ENCODE measurements at regions not wholly inside any gene's neighbourhood (a gene's known extent, or its start where the extent isn't known, plus 50 kb on each side); places are given as distances from the start of the nearest gene placed in this dataset.

GRCh38 chr5:96597438-96598020 lies 64.6 kb upstream of the CAST start:
- WGBS, 2 donors, result 72 to 77% methylated on average over 4 of the region's 4 CpGs
- Histone ChIP-seq H3K27me3 (no peaks in the 10 kb centered on the region), H3K27ac (no peak overlapping the region), H3K4me1 (no peaks in the 10 kb centered on the region), H3K4me3 (no peak overlapping the region), H3K36me3 (no peaks in the 10 kb centered on the region), H3K9me3 (no peaks in the 10 kb centered on the region)
- TF ChIP-seq POLR2AphosphoS5 (IDR thresholded peaks at IDR 0.05) (no peak), POLR2A (IDR thresholded peaks at IDR 0.05) (no peak), EP300 (IDR thresholded peaks at IDR 0.05) (no peak), CTCF (IDR thresholded peaks at IDR 0.05) (no peak)
- intact Hi-C loops (cut with DNase I), result no loop called here
- no peak for DNase-seq

GRCh38 chr5:96601200-96601599 lies 61.0 kb upstream of the CAST start:
- Histone ChIP-seq H3K36me3 (no peaks in the 10 kb centered on the region), H3K27me3 (no peaks in the 10 kb centered on the region), H3K4me3 (no peak overlapping the region), H3K9me3 (no peaks in the 10 kb centered on the region), H3K4me1 (no peaks in the 10 kb centered on the region), H3K27ac (no peak overlapping the region)
- WGBS, 2 donors, result 65% methylated on average over 5 of the region's 5 CpGs
- no peak for DNase-seq
- TF ChIP-seq POLR2AphosphoS5 (IDR thresholded peaks at IDR 0.05), result no peak
- TF ChIP-seq EP300 (IDR thresholded peaks at IDR 0.05), result no peak
- no peak for TF ChIP-seq CTCF (IDR thresholded peaks at IDR 0.05)
- no peak for TF ChIP-seq POLR2A (IDR thresholded peaks at IDR 0.05)
- intact Hi-C loops (cut with DNase I), result loop anchor here (1.0 to 10.0 kb wide), 3 partner anchors 257 to 956 kb away; partner anchors contain the start of gene RFESD

- no peaks in the 10 kb centered on the region for H3K27me3 ChIP-seq
- no peak overlapping the region for H3K27ac ChIP-seq
- no peak for DNase-seq
- H3K4me1 ChIP-seq, result no peaks in the 10 kb centered on the region
- intact Hi-C loops (cut with DNase I), result loop anchor here (1.0 to 10.0 kb wide), 3 partner anchors 257 to 957 kb away; partner anchors contain the start of gene RFESD
- no peak for TF ChIP-seq POLR2A (IDR thresholded peaks at IDR 0.05)
- TF ChIP-seq CTCF (IDR thresholded peaks at IDR 0.05), result peak; percentile 37 to 75 (median 59)
- H3K9me3 ChIP-seq, result no peaks in the 10 kb centered on the region
- no peaks in the 10 kb centered on the region for H3K36me3 ChIP-seq
- whole genome bisulfite sequencing, 2 donors, result 16 to 29% methylated on average over 4 of the region's 4 CpGs
- no peak overlapping the region for H3K4me3 ChIP-seq
These were observed 60.4 kb upstream of the CAST start for GRCh38 chr5:96601715-96602244.

- TF ChIP-seq EP300 (IDR thresholded peaks at IDR 0.05), result no peak
- TF ChIP-seq CTCF (IDR thresholded peaks at IDR 0.05), result no peak
- no peak for TF ChIP-seq POLR2AphosphoS5 (IDR thresholded peaks at IDR 0.05)
- TF ChIP-seq POLR2A (IDR thresholded peaks at IDR 0.05), result no peak
- no peaks in the 10 kb centered on the region for H3K9me3 ChIP-seq
- no peak for DNase-seq
- intact Hi-C loops (cut with DNase I), result loop anchor here (5.0 to 10.0 kb wide), 2 partner anchors 745 to 958 kb away; partner anchors contain the start of gene RFESD
- H3K4me3 ChIP-seq, result no peak overlapping the region
- H3K4me1 ChIP-seq, result no peaks in the 10 kb centered on the region
- H3K36me3 ChIP-seq, result no peaks in the 10 kb centered on the region
- no peaks in the 10 kb centered on the region for H3K27me3 ChIP-seq
- H3K27ac ChIP-seq, result no peak overlapping the region
- 87 to 93% methylated on average over 4 of the region's 4 CpGs for WGBS, 2 donors
These were observed 59.4 kb upstream of the CAST start for GRCh38 chr5:96602776-96603175.
